Uterus (tissue), 3 donors: ENCODE measurements at regions not wholly inside any gene's neighbourhood (a gene's known extent, or its start where the extent isn't known, plus 50 kb on each side); places are given as distances from the start of the nearest gene placed in this dataset.
A peak's percentile ranks its signal among the peaks of the same experiment; 100 is the strongest.

Source experiments
- DNase-seq, 2 donors: peaks; one replicate each; pipeline ENCODE4 v3.0.0-alpha.2; 2019 to 2020
- H3K27ac ChIP-seq, 2 donors: fragments of 200-600 bp; sonication (generic); 1 replicate in 1 of 2; 2 replicates in 1 of 2; pipeline ENCODE4 v1.5.1; 2016 to 2018
- H3K27me3 ChIP-seq, 2 donors: fragments of 200-600 bp; sonication (generic); one replicate each; pipeline ENCODE4 v1.5.1; 2018 to 2019; ENCODE audit warnings: control low read depth in 1 of 2
- H3K36me3 ChIP-seq, 2 donors: fragments of 200-600 bp; sonication (generic); one replicate each; pipeline ENCODE4 v1.5.1; 2019; ENCODE audit warnings: control low read depth in 1 of 2
- H3K4me1 ChIP-seq, 2 donors: fragments of 200-600 bp; sonication (generic); one replicate each; pipeline ENCODE4 v1.5.1; 2018 to 2019; ENCODE audit warnings: control low read depth in 1 of 2
- H3K4me3 ChIP-seq, 2 donors: fragments of 200-600 bp; sonication (generic); 1 replicate in 1 of 2; 2 replicates in 1 of 2; pipeline ENCODE4 v1.5.1; 2018 to 2019; ENCODE audit warnings: mild to moderate bottlenecking in 1 of 2
- H3K9me3 ChIP-seq, 2 donors: fragments of 200-600 bp; sonication (generic); one replicate each; pipeline ENCODE4 v1.5.1; 2019; ENCODE audit warnings: control low read depth in 1 of 2
- POLR2A ChIP-seq, 2 donors: fragments of 450-650 bp; IDR thresholded peaks; one replicate each; pipeline ENCODE4 v1.6.1; 2016; ENCODE audit warnings: antibody characterized with exemption in 2 of 2, mild to moderate bottlenecking in 1 of 2, moderate library complexity in 1 of 2
- intact Hi-C: fragments of 100-400 bp; cut with DNase I; formaldehyde crosslinking; loops from one replicate; pipeline ENCODE4 v1.15.1; 2023; ENCODE audit warnings: low total_unique reads
- TF ChIP-seq, protein P1 (sequence below), 4 experiments: fragments of 200-600 bp in 2 of 4; fragments of 450-650 bp in 2 of 4; sonication (generic) in 2 of 4; IDR thresholded peaks; one replicate each; pipeline ENCODE4 v1.5.1; 2016 to 2019; ENCODE audit warnings: antibody characterized with exemption in 4 of 4, mild to moderate bottlenecking in 2 of 4, moderate library complexity in 1 of 4
- donor health status: DM: yes; HTN: yes; CAD: no.

DNA sequence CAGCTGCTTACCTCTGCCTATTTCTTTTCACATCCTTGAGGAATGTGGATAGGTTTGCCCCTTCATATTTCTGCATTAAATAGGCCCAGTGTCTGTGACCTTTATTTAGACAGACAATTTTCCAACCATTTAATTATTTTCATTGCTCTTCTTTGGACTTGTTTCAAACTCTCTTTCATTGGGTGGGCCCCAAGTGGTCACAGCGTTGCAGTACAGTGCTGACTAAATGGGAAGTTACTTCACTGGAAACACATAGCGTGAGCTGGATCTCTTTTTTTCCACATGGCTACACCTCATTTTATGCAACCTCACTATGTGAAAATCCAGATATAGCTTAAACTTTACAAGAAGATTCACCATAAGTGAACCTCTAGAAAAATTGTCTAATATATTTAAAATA lies 438.9 kb downstream of the ADAMTS20 start:
- Histone ChIP-seq H3K4me1 (no peaks in the 10 kb centered on the region), H3K36me3 (no peaks in the 10 kb centered on the region), H3K4me3 (no peak overlapping the region), H3K27me3 (no peaks in the 10 kb centered on the region), H3K27ac (no peak overlapping the region), H3K9me3 (no peaks in the 10 kb centered on the region)
- intact Hi-C loops, result no loop called here
- peak in 1 of 2 donors; percentile 16 for DNase-seq
- TF ChIP-seq POLR2A (IDR thresholded peaks at IDR 0.05), result no peak
- TF ChIP-seq, protein P1, sequence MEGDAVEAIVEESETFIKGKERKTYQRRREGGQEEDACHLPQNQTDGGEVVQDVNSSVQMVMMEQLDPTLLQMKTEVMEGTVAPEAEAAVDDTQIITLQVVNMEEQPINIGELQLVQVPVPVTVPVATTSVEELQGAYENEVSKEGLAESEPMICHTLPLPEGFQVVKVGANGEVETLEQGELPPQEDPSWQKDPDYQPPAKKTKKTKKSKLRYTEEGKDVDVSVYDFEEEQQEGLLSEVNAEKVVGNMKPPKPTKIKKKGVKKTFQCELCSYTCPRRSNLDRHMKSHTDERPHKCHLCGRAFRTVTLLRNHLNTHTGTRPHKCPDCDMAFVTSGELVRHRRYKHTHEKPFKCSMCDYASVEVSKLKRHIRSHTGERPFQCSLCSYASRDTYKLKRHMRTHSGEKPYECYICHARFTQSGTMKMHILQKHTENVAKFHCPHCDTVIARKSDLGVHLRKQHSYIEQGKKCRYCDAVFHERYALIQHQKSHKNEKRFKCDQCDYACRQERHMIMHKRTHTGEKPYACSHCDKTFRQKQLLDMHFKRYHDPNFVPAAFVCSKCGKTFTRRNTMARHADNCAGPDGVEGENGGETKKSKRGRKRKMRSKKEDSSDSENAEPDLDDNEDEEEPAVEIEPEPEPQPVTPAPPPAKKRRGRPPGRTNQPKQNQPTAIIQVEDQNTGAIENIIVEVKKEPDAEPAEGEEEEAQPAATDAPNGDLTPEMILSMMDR (IDR thresholded peaks at IDR 0.05), result no peak

DNA sequence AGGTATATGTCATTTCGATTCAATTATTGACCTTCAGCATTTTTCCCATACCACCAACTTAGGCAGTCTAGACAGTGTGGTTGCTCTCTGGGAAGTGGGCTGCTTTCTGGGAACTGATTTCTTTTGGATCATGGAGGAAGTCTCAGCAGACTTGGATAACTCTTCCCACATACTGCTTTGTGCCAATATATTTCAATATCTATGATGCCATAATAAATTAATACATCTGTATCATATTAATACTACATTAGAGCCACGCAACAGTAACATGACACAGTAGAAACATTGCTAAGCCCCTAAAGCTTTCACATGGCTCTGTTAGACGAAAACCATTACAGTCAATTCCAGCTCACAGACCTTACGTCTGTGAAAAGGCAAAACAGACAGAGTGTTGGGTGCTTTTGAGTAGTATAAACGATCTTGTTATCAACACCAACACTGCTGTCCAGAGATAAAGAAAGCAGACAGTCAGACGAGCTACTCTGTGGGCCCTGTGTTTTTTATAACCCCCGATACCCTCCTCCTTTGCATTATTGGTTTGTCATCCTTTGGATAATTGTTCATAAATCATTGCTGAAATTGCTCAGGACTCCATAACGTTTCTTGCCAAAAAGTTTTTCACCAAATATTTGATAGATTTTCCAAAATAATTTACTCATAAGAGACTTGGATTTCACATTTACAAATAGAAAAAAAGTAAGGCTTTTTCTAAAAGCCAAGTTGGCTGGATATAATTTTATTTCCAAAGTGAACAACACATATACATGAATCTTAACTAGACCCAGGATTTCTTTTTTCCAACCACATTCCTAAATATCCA lies 439.7 kb downstream of the ADAMTS20 start:
- no peaks in the 10 kb centered on the region for H3K36me3 ChIP-seq
- no peaks in the 10 kb centered on the region for H3K9me3 ChIP-seq
- H3K4me3 ChIP-seq, result no peak overlapping the region
- intact Hi-C loops, result no loop called here
- no peak overlapping the region for H3K27ac ChIP-seq
- no peaks in the 10 kb centered on the region for H3K27me3 ChIP-seq
- H3K4me1 ChIP-seq, result no peaks in the 10 kb centered on the region
- DNase-seq, result no peak
- TF ChIP-seq, protein P1 (IDR thresholded peaks at IDR 0.05), result no peak
- no peak for TF ChIP-seq POLR2A (IDR thresholded peaks at IDR 0.05)

DNA sequence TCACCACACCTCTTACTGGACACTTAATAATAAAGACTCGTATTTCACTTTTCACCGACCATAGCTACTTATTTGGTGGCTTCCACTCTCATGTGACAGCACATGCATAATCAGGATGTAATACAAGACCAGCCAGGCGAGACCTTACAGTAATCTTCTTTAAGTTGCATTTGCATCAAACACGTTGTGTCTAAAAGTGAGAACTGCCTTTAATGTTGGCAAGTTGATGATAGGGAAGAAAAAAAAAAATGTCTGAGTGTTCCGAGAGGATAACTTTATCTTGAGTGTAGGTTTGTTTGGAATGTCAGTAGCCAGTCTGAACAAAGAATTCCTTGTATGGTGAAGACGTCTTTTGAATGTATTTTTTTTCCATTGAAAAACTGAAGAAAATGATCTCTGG lies 440.4 kb downstream of the ADAMTS20 start:
- Histone ChIP-seq H3K27me3 (no peaks in the 10 kb centered on the region), H3K36me3 (no peaks in the 10 kb centered on the region), H3K27ac (no peak overlapping the region), H3K4me1 (no peaks in the 10 kb centered on the region), H3K4me3 (no peak overlapping the region), H3K9me3 (no peaks in the 10 kb centered on the region)
- DNase-seq, result no peak
- TF ChIP-seq, protein P1 (IDR thresholded peaks at IDR 0.05), result no peak
- TF ChIP-seq POLR2A (IDR thresholded peaks at IDR 0.05), result no peak
- intact Hi-C loops, result no loop called here

DNA sequence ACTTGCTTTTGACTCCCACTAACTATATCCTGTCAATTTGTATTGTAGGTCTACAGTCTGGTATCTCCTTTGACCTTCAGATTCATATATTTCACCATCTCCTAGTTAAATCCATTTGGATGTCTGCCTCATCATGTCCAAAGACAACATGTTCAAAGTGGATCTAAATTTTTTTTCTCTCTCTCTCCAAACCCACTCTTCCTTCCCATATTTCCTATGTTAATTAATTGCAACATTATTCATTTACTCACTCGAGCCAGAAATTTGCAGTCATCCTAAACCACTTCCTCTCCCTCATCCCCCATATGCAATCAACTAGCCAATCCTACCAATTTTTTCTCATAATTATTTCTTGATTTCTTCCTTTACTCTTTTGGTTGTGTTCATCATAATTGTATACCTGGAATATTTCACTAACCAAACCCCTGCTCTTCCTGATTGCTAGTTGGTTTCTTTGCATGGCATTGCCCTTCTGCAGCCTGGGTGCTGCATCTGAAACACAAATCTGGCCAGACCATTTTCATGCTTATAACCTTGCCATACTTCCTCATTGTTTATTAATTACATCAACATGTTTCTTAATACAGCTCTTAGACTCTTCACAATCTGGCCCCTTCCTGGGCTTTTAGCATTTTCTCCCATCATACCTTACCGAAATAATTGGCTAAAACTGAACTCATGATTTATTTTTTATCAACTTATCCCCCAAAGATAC lies 442.2 kb downstream of the ADAMTS20 start:
- no peaks in the 10 kb centered on the region for H3K36me3 ChIP-seq
- no peak overlapping the region for H3K27ac ChIP-seq
- no peaks in the 10 kb centered on the region for H3K4me1 ChIP-seq
- DNase-seq, result no peak
- H3K9me3 ChIP-seq, result no peaks in the 10 kb centered on the region
- intact Hi-C loops, result no loop called here
- no peaks in the 10 kb centered on the region for H3K27me3 ChIP-seq
- H3K4me3 ChIP-seq, result no peak overlapping the region
- TF ChIP-seq POLR2A (IDR thresholded peaks at IDR 0.05), result no peak
- TF ChIP-seq, protein P1 (IDR thresholded peaks at IDR 0.05), result no peak

DNA sequence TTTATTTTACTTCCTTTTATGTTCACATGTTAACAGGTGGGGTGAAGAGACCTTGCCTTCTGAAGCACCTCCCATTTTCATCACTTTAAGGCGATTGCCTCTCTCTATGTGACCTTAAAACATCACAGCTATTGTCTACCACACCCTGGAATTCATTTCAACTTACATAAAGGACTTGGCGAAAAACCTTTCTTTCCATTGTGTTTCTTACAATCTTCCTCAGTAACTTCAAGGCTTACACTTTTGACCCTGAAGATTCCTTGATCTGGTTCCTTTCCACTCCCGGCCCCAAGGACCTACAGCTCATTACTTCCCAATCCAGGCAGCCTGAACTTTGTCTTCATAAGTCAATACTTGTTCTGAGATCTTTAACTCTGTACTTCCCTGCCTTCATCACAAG lies 443.3 kb downstream of the ADAMTS20 start:
- Histone ChIP-seq H3K27me3 (no peaks in the 10 kb centered on the region), H3K36me3 (no peaks in the 10 kb centered on the region), H3K27ac (no peak overlapping the region), H3K4me1 (no peaks in the 10 kb centered on the region), H3K9me3 (no peaks in the 10 kb centered on the region), H3K4me3 (no peak overlapping the region)
- no peak for DNase-seq
- TF ChIP-seq, protein P1 (IDR thresholded peaks at IDR 0.05), result no peak
- TF ChIP-seq POLR2A (IDR thresholded peaks at IDR 0.05), result no peak
- intact Hi-C loops, result no loop called here
